IMR-90 (cell line): ENCODE measurements at regions not wholly inside any gene's neighbourhood (a gene's known extent, or its start where the extent isn't known, plus 50 kb on each side); places are given as distances from the start of the nearest gene placed in this dataset.

Experiments used
- ATAC-seq: fragments of 200-7000 bp; cut with Tn5 transposase; 2 replicates; pipeline ENCODE4 v1.9.1; 2020; ENCODE audit warnings: low read depth, mild to moderate bottlenecking, moderate library complexity
- BruUV-seq: library from RNA; stranded (reverse); fragments of 400-500 nt; replicated peaks from 2 replicates; lab custom pipeline; 2021; lab: Mats Ljungman, UMichigan
- CTCF ChIA-PET: fragments of 300-600 bp; formaldehyde crosslinking; extraction: SDS; loops from one replicate; lab custom pipeline; 2021; ENCODE audit warnings: antibody characterized with exemption; lab: Yijun Ruan, JAX
- POLR2A ChIA-PET: fragments of 300-600 bp; sonication (Branson Sonifier 250); formaldehyde crosslinking; loops from one replicate; lab custom pipeline; 2022; ENCODE audit warnings: antibody characterized with exemption; ENCODE audit not compliant: unreplicated experiment; lab: Charles Lee
- DNase-seq: peaks from one replicate; pipeline ENCODE4 v3.0.0; 2013
- H2AFZ ChIP-seq: replicated peaks from 2 replicates; pipeline ENCODE3; 2013; ENCODE audit warnings: low read length, mild to moderate bottlenecking; ENCODE audit not compliant: poor library complexity
- H2AK5ac ChIP-seq: 2 replicates; pipeline ENCODE4 v1.6.1; 2013; ENCODE audit warnings: low read depth, low read length, inconsistent platforms
- H2AK9ac ChIP-seq: replicated peaks from 2 replicates; pipeline ENCODE3; 2013; ENCODE audit warnings: mild to moderate bottlenecking, low read depth, low read length, moderate library complexity; ENCODE audit not compliant: poor library complexity
- H2BK120ac ChIP-seq: 2 replicates; pipeline ENCODE4 v1.6.1; 2013; ENCODE audit warnings: low read depth, low read length, inconsistent platforms
- H2BK15ac ChIP-seq: 3 replicates; pipeline ENCODE4 v1.6.1; 2013; ENCODE audit warnings: low read depth, low read length, inconsistent platforms
- H2BK20ac ChIP-seq: 2 replicates; pipeline ENCODE4 v1.6.1; 2013; ENCODE audit warnings: low read depth, mild to moderate bottlenecking, inconsistent platforms, low read length, moderate library complexity
- H2BK5ac ChIP-seq: 2 replicates; pipeline ENCODE4 v1.6.1; 2013; ENCODE audit warnings: mild to moderate bottlenecking, low read depth, low read length, inconsistent platforms; ENCODE audit not compliant: poor library complexity, severe bottlenecking
- H3K14ac ChIP-seq: replicated peaks from 2 replicates; pipeline ENCODE4 v1.6.1; 2013; ENCODE audit warnings: low read depth, low read length, inconsistent platforms
- H3K18ac ChIP-seq: 2 replicates; pipeline ENCODE4 v1.6.1; 2013; ENCODE audit warnings: low read depth, low read length, control low read depth
- H3K23ac ChIP-seq: 2 replicates; pipeline ENCODE4 v1.6.1; 2013; ENCODE audit warnings: low read depth, low read length, inconsistent platforms
- H3K27ac ChIP-seq: 2 replicates; pipeline ENCODE4 v1.5.1; 2013; ENCODE audit warnings: mild to moderate bottlenecking, control low read depth, low read length; ENCODE audit not compliant: insufficient read depth
- H3K27me3 ChIP-seq: 2 replicates; pipeline ENCODE4 v1.6.1; 2013; ENCODE audit warnings: low read length; ENCODE audit not compliant: control insufficient read depth, insufficient read depth
- H3K36me3 ChIP-seq: 2 replicates; pipeline ENCODE4 v1.6.1; 2013; ENCODE audit warnings: low read length, mixed read lengths; ENCODE audit not compliant: control insufficient read depth, insufficient read depth
- H3K4ac ChIP-seq: 2 replicates; pipeline ENCODE4 v1.6.1; 2013; ENCODE audit warnings: low read depth, low read length, inconsistent platforms
- H3K4me1 ChIP-seq: 2 replicates; pipeline ENCODE4 v1.6.1; 2013; ENCODE audit warnings: low read length, mixed read lengths; ENCODE audit not compliant: control insufficient read depth, insufficient read depth
- H3K4me2 ChIP-seq: 2 replicates; pipeline ENCODE4 v1.6.1; 2013; ENCODE audit warnings: low read depth, mild to moderate bottlenecking, control low read depth, low read length, moderate library complexity
- H3K4me3 ChIP-seq: 2 replicates; pipeline ENCODE4 v1.5.1; 2013; ENCODE audit warnings: low read depth, mild to moderate bottlenecking, control low read depth, low read length, moderate library complexity; ENCODE audit not compliant: insufficient read depth
- H3K56ac ChIP-seq: 2 replicates; pipeline ENCODE4 v1.6.1; 2013; ENCODE audit warnings: low read length, inconsistent platforms; ENCODE audit not compliant: insufficient read depth; ENCODE audit errors: extremely low read depth
- H3K79me1 ChIP-seq, 2 experiments: 2 replicates each; pipeline ENCODE4 v1.6.1; 2013; ENCODE audit warnings: low read length in 2 of 2, inconsistent platforms in 1 of 2, low read depth in 1 of 2
- H3K9ac ChIP-seq: 2 replicates; pipeline ENCODE4 v1.6.1; 2013; ENCODE audit warnings: low read depth, low read length, control low read depth
- H3K9me1 ChIP-seq: 2 replicates; pipeline ENCODE4 v1.6.1; 2013; ENCODE audit warnings: low read length, inconsistent platforms; ENCODE audit not compliant: insufficient read depth
- H3K9me3 ChIP-seq: 2 replicates; pipeline ENCODE4 v1.6.1; 2013; ENCODE audit warnings: low read length; ENCODE audit not compliant: control insufficient read depth, insufficient read depth
- H4K20me1 ChIP-seq: 2 replicates; pipeline ENCODE4 v1.6.1; 2013; ENCODE audit warnings: low read length, inconsistent platforms; ENCODE audit not compliant: insufficient read depth
- H4K5ac ChIP-seq: 2 replicates; pipeline ENCODE4 v1.6.1; 2013; ENCODE audit warnings: mild to moderate bottlenecking, low read depth, low read length, control low read depth
- H4K8ac ChIP-seq, 2 experiments: 2 replicates each; pipeline ENCODE4 v1.6.1; 2013; ENCODE audit warnings: low read depth in 2 of 2, low read length in 2 of 2, control low read depth in 1 of 2, inconsistent platforms in 1 of 2
- H4K91ac ChIP-seq: 2 replicates; pipeline ENCODE4 v1.6.1; 2013; ENCODE audit warnings: low read depth, low read length, inconsistent platforms; ENCODE audit not compliant: insufficient read depth
- ELK1 ChIP-seq: fragments of 150-350 bp; IDR thresholded peaks from 2 replicates; pipeline ENCODE4 v1.6.1; 2016; ENCODE audit warnings: low read depth, mild to moderate bottlenecking, low read length, moderate library complexity, borderline replicate concordance
- WGBS, 2 experiments: methylation state at CpG; one replicate each; pipeline versions ENCODE4 v1.1.5 to v1.1.7; 2013; ENCODE audit warnings: missing lambda C conversion rate in 2 of 2; ENCODE audit not compliant: insufficient read length in 1 of 2; ENCODE audit errors: extremely low coverage in 2 of 2; 5-methylcytosine and 5-hydroxymethylcytosine counted together
- dilution Hi-C: fragments of 300-500 bp; cut with HindIII; formaldehyde crosslinking; loops from one replicate; pipeline ENCODE4 v1.14.3; 2018; ENCODE audit warnings: low sequenced_read_pairs; ENCODE audit not compliant: unreplicated experiment
- in situ Hi-C: fragments of 300-500 bp; cut with MboI; formaldehyde crosslinking; loops from 3 replicates; pipeline ENCODE4 v1.14.3; 2019; ENCODE audit warnings: low sequenced_read_pairs, inconsistent platforms, mixed read lengths
- intact Hi-C: fragments of 100-400 bp; cut with micrococcal nuclease; formaldehyde crosslinking; loops from 2 replicates; pipeline ENCODE4 v1.10.0; 2022
- TF ChIP-seq, protein P1 (sequence below): conservative IDR thresholded peaks from 2 replicates; pipeline ENCODE4 v1.5.1; 2012; ENCODE audit warnings: mild to moderate bottlenecking, low read depth, low read length, improper control_type of control experiment

DNA sequence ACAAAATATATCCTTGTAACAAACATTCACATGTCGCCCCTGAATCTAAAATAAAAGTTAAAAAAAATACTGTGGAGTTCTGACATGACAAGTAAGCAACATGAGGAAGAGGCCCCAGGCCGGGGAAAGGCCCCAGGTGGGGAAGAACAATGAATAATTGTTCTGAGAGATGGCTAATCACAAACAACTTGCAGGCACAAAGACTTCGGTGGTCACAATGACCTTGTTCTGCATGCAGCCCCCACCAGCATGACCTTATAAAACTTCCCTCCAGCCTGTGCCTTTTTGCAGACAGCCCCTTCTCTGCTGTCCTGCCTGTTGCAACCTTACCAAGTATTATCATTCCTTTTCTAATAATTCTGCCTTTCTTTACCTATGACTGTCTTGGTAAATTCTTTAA lies 95.7 kb upstream of the MYLIP start:
- Histone ChIP-seq H2BK15ac (no peak overlapping the region), H2AK9ac (no peak overlapping the region), H3K4me3 (no peak overlapping the region), H2BK5ac (no peak overlapping the region), H3K9me1 (no peaks in the 10 kb centered on the region), H4K91ac (no peak overlapping the region), H3K18ac (no peak overlapping the region), H4K8ac (no peak overlapping the region), H3K4me1 (no peaks in the 10 kb centered on the region), H3K9ac (no peak overlapping the region), H3K36me3 (no peaks in the 10 kb centered on the region), H4K5ac (no peak overlapping the region), H2BK120ac (no peak overlapping the region), H3K27me3 (peaks cover 6% of the 10 kb centered on the region), H3K14ac (no peak overlapping the region), H3K9me3 (no peaks in the 10 kb centered on the region), H2AFZ (no peak overlapping the region), H4K20me1 (no peaks in the 10 kb centered on the region), H3K56ac (no peak overlapping the region), H3K79me1 (no peaks in the 10 kb centered on the region), H3K4ac (no peak overlapping the region), H3K27ac (no peak overlapping the region), H3K23ac (no peak overlapping the region), H2AK5ac (no peak overlapping the region), H2BK20ac (no peak overlapping the region), H3K4me2 (no peak overlapping the region)
- TF ChIP-seq ELK1, result no peak
- TF ChIP-seq, protein P1, sequence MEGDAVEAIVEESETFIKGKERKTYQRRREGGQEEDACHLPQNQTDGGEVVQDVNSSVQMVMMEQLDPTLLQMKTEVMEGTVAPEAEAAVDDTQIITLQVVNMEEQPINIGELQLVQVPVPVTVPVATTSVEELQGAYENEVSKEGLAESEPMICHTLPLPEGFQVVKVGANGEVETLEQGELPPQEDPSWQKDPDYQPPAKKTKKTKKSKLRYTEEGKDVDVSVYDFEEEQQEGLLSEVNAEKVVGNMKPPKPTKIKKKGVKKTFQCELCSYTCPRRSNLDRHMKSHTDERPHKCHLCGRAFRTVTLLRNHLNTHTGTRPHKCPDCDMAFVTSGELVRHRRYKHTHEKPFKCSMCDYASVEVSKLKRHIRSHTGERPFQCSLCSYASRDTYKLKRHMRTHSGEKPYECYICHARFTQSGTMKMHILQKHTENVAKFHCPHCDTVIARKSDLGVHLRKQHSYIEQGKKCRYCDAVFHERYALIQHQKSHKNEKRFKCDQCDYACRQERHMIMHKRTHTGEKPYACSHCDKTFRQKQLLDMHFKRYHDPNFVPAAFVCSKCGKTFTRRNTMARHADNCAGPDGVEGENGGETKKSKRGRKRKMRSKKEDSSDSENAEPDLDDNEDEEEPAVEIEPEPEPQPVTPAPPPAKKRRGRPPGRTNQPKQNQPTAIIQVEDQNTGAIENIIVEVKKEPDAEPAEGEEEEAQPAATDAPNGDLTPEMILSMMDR, result no peak
- no CpG with 5 or more reads among the region's 3 CpGs for WGBS, 2 experiments
- intact Hi-C loops (no loop called here), dilution Hi-C loops (no loop called here), in situ Hi-C loops (no loop called here)
- BruUV-seq, result no TSS peak
- CTCF ChIA-PET, result no interaction called here
- no peak for ATAC-seq
- no peak for DNase-seq
- POLR2A ChIA-PET, result no interaction called here
